Smooth muscle cell (in vitro differentiated cells): ENCODE measurements at regions not wholly inside any gene's neighbourhood (a gene's known extent, or its start where the extent isn't known, plus 50 kb on each side); places are given as distances from the start of the nearest gene placed in this dataset.

Experiments used
- DNase-seq: peaks from one replicate; lab custom pipeline; 2025; ENCODE audit not compliant: unreplicated experiment; lab: John Stamatoyannopoulos, UW
- H2AFZ ChIP-seq: fragments of 200-600 bp; sonication (generic); 2 replicates; pipeline ENCODE4 v1.6.0; 2016; ENCODE audit warnings: antibody characterized with exemption, low read depth, mild to moderate bottlenecking
- H3F3A ChIP-seq: fragments of 200-600 bp; sonication (generic); 2 replicates; pipeline ENCODE4 v1.6.0; 2017; ENCODE audit warnings: antibody characterized with exemption, low read depth
- H3K27ac ChIP-seq: fragments of 200-600 bp; sonication (generic); 2 replicates; pipeline ENCODE4 v1.5.1; 2016; ENCODE audit warnings: low read depth, mild to moderate bottlenecking
- H3K27me3 ChIP-seq: fragments of 200-600 bp; sonication (generic); 2 replicates; pipeline ENCODE4 v1.6.1; 2016; ENCODE audit warnings: low read depth, mild to moderate bottlenecking
- H3K36me3 ChIP-seq: fragments of 200-600 bp; sonication (generic); 2 replicates; pipeline ENCODE4 v1.5.1; 2016; ENCODE audit warnings: low read depth
- H3K4me1 ChIP-seq: fragments of 200-600 bp; sonication (generic); 2 replicates; pipeline ENCODE4 v1.5.1; 2016; ENCODE audit warnings: low read depth
- H3K4me2 ChIP-seq: fragments of 200-600 bp; sonication (generic); 2 replicates; pipeline ENCODE4 v1.6.0; 2016; ENCODE audit warnings: mild to moderate bottlenecking
- H3K4me3 ChIP-seq: fragments of 200-600 bp; sonication (generic); 2 replicates; pipeline ENCODE4 v1.5.1; 2016; ENCODE audit warnings: mild to moderate bottlenecking
- H3K79me2 ChIP-seq: fragments of 200-600 bp; sonication (generic); 2 replicates; pipeline ENCODE4 v1.6.0; 2016; ENCODE audit warnings: low read depth, mild to moderate bottlenecking
- H3K9ac ChIP-seq: fragments of 200-600 bp; sonication (generic); 2 replicates; pipeline ENCODE4 v1.6.0; 2016; ENCODE audit warnings: low read depth
- H3K9me3 ChIP-seq: fragments of 200-600 bp; sonication (generic); replicated peaks from 2 replicates; pipeline ENCODE4 v1.5.1; 2016; ENCODE audit warnings: low read depth
- H4K20me1 ChIP-seq: fragments of 200-600 bp; sonication (generic); 2 replicates; pipeline ENCODE4 v1.6.0; 2016; ENCODE audit warnings: low read depth
- CTCF ChIP-seq: fragments of 200-600 bp; sonication (generic); IDR thresholded peaks from 2 replicates; pipeline ENCODE4 v1.5.1; 2017; ENCODE audit warnings: borderline replicate concordance, mild to moderate bottlenecking, antibody characterized with exemption; ENCODE audit not compliant: insufficient read depth, poor library complexity, severe bottlenecking
- WGBS: methylation state at CpG from one replicate; pipeline ENCODE4 v1.1.7; 2016; ENCODE audit warnings: low lambda C conversion rate; 5-methylcytosine and 5-hydroxymethylcytosine counted together

GRCh38 chr13:58804832-58805231 lies 1173.3 kb downstream of the PCDH17 start:
- H3K79me2 ChIP-seq: no peaks in the 10 kb centered on the region
- no peaks in the 10 kb centered on the region for H3K9me3 ChIP-seq
- H3K27ac ChIP-seq: no peak overlapping the region
- no peak overlapping the region for H3K4me2 ChIP-seq
- H3K4me3 ChIP-seq: no peak overlapping the region
- no peak overlapping the region for H2AFZ ChIP-seq
- no peaks in the 10 kb centered on the region for H3K27me3 ChIP-seq
- no peaks in the 10 kb centered on the region for H4K20me1 ChIP-seq
- H3K36me3 ChIP-seq: no peaks in the 10 kb centered on the region
- TF ChIP-seq CTCF: no peak
- no peaks in the 10 kb centered on the region for H3K4me1 ChIP-seq
- no peaks in the 10 kb centered on the region for H3F3A ChIP-seq
- DNase-seq: no peak
- H3K9ac ChIP-seq: no peak overlapping the region

GRCh38 chr13:58806401-58806800 lies 1174.9 kb downstream of the PCDH17 start:
- no peak overlapping the region for H3K9ac ChIP-seq
- H3K4me3 ChIP-seq: no peak overlapping the region
- 91% methylated on average over 2 of the region's 2 CpGs for WGBS
- no peak for TF ChIP-seq CTCF
- H3K4me1 ChIP-seq: no peaks in the 10 kb centered on the region
- no peak overlapping the region for H3K4me2 ChIP-seq
- H3K9me3 ChIP-seq: no peaks in the 10 kb centered on the region
- H3F3A ChIP-seq: no peaks in the 10 kb centered on the region
- no peaks in the 10 kb centered on the region for H3K36me3 ChIP-seq
- H3K79me2 ChIP-seq: no peaks in the 10 kb centered on the region
- H3K27me3 ChIP-seq: no peaks in the 10 kb centered on the region
- no peak overlapping the region for H2AFZ ChIP-seq
- no peak for DNase-seq
- no peak overlapping the region for H3K27ac ChIP-seq
- no peaks in the 10 kb centered on the region for H4K20me1 ChIP-seq

DNA sequence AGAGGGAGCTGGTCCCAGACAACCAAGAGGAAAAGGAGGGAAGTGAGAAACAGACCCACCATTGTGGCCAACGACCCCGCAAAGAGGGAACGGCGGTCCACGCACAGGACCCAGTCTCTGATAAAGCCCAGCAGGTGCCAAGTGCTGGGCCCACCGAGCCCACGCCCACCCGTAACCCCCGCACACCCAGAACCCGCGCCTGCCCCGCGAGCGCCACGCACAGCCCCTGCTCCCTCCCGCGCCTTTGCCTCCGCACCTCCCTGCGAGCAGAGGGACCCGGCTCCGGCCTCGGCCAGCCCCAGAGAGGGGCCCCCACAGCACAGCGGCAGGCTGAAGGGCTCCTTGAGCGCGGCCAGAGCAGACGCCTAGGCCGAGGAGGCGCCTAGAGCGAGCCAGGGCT lies 1192.2 kb downstream of the PCDH17 start:
- no peak overlapping the region for H2AFZ ChIP-seq
- no peaks in the 10 kb centered on the region for H3K36me3 ChIP-seq
- no peak overlapping the region for H3K4me2 ChIP-seq
- H4K20me1 ChIP-seq: no peaks in the 10 kb centered on the region
- no peak for TF ChIP-seq CTCF
- no peaks in the 10 kb centered on the region for H3K79me2 ChIP-seq
- no peak for DNase-seq
- H3K27ac ChIP-seq: no peak overlapping the region
- H3K9ac ChIP-seq: no peak overlapping the region
- WGBS: 95% methylated on average over 29 of the region's 29 CpGs
- no peaks in the 10 kb centered on the region for H3K9me3 ChIP-seq
- H3K27me3 ChIP-seq: no peaks in the 10 kb centered on the region
- no peak overlapping the region for H3K4me3 ChIP-seq
- no peaks in the 10 kb centered on the region for H3K4me1 ChIP-seq
- no peaks in the 10 kb centered on the region for H3F3A ChIP-seq

DNA sequence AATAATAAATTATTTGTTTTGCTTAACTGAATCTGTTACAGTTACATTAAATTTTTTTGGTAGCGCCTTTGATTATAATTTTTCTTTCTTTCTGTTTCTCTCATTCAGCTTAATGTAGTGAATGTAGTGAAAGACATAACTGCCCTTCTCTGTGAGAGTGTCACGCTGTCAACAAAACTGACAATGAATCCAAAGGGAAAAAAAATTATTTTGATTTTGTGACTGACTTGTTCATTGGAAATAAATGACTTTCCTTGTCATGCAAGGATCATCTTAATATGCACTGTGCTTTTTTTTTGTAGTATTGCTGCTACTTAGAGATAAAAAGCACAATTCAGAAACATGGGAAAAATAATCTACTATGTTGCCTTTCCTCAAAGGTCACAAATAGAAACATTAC lies 1196.4 kb downstream of the PCDH17 start:
- no peak for TF ChIP-seq CTCF
- Histone ChIP-seq H4K20me1 (no peaks in the 10 kb centered on the region), H3K4me1 (no peaks in the 10 kb centered on the region), H2AFZ (no peak overlapping the region), H3K9me3 (no peaks in the 10 kb centered on the region), H3K4me2 (no peak overlapping the region), H3K4me3 (no peak overlapping the region), H3K27me3 (no peaks in the 10 kb centered on the region), H3K9ac (no peak overlapping the region), H3K27ac (no peak overlapping the region), H3F3A (no peaks in the 10 kb centered on the region), H3K79me2 (no peaks in the 10 kb centered on the region), H3K36me3 (no peaks in the 10 kb centered on the region)
- 98% methylated on average over 2 of the region's 2 CpGs for WGBS
- DNase-seq: no peak
